PC-3 (cell line): ENCODE measurements at regions not wholly inside any gene's neighbourhood (a gene's known extent, or its start where the extent isn't known, plus 50 kb on each side); places are given as distances from the start of the nearest gene placed in this dataset.

ENCODE experiments used
- ATAC-seq: fragments of 200-7000 bp; cut with Tn5 transposase; 2 replicates; pipeline ENCODE4 v1.9.1; 2020; ENCODE audit warnings: mild to moderate bottlenecking, moderate library complexity
- BruUV-seq: library from RNA; stranded (reverse); fragments of 400-500 nt; replicated peaks from 2 replicates; lab custom pipeline; 2021; lab: Mats Ljungman, UMichigan
- CTCF ChIA-PET: fragments of 300-600 bp; sonication (Branson Sonifier 250); formaldehyde crosslinking; loops from one replicate; lab custom pipeline; 2022; ENCODE audit warnings: antibody characterized with exemption; lab: Charles Lee
- POLR2A ChIA-PET: fragments of 300-600 bp; sonication (Branson Sonifier 250); formaldehyde crosslinking; loops from one replicate; lab custom pipeline; 2022; ENCODE audit warnings: antibody characterized with exemption; ENCODE audit not compliant: unreplicated experiment; lab: Charles Lee
- DNase-seq: peaks from one replicate; pipeline ENCODE4 v3.0.0-alpha.2; 2015
- H2AFZ ChIP-seq: fragments of 300-600 bp; sonication (generic); 2 replicates; pipeline ENCODE4 v1.6.0; 2016; ENCODE audit warnings: antibody characterized with exemption, low read length
- H3F3A ChIP-seq: fragments of 300-600 bp; sonication (generic); one replicate; pipeline ENCODE4 v1.6.0; 2017; ENCODE audit warnings: antibody characterized with exemption, low read length, control low read depth, mild to moderate bottlenecking; ENCODE audit not compliant: unreplicated experiment
- H3K27ac ChIP-seq: fragments of 300-600 bp; sonication (generic); 2 replicates; pipeline ENCODE4 v1.5.1; 2016; ENCODE audit warnings: mild to moderate bottlenecking, low read length
- H3K27me3 ChIP-seq: fragments of 300-600 bp; sonication (generic); 2 replicates; pipeline ENCODE4 v1.6.1; 2016; ENCODE audit warnings: low read length, mixed read lengths
- H3K36me3 ChIP-seq: fragments of 300-600 bp; sonication (generic); 2 replicates; pipeline ENCODE4 v1.6.1; 2016; ENCODE audit warnings: low read depth, mixed run types, low read length, mixed read lengths
- H3K4me1 ChIP-seq: fragments of 300-600 bp; sonication (generic); 2 replicates; pipeline ENCODE4 v1.5.1; 2016; ENCODE audit warnings: low read length; ENCODE audit not compliant: insufficient read depth
- H3K4me2 ChIP-seq: fragments of 300-600 bp; sonication (generic); 2 replicates; pipeline ENCODE4 v1.6.0; 2016; ENCODE audit warnings: low read length
- H3K4me3 ChIP-seq: fragments of 300-600 bp; sonication (generic); 2 replicates; pipeline ENCODE4 v1.5.1; 2016; ENCODE audit warnings: mild to moderate bottlenecking, low read length, mixed read lengths
- H3K79me2 ChIP-seq: fragments of 300-600 bp; sonication (generic); 2 replicates; pipeline ENCODE4 v1.6.1; 2017; ENCODE audit warnings: low read length, mixed read lengths
- H3K9ac ChIP-seq: fragments of 300-600 bp; sonication (generic); 2 replicates; pipeline ENCODE4 v1.6.0; 2016; ENCODE audit warnings: mild to moderate bottlenecking, low read length
- H3K9me2 ChIP-seq: fragments of 300-600 bp; sonication (generic); replicated peaks from 2 replicates; pipeline ENCODE4 v1.6.1; 2016; ENCODE audit warnings: mixed run types, low read length, mixed read lengths
- H3K9me3 ChIP-seq: fragments of 300-600 bp; sonication (generic); 2 replicates; pipeline ENCODE4 v1.6.1; 2016; ENCODE audit warnings: low read length, mixed read lengths
- H4K20me1 ChIP-seq: fragments of 300-600 bp; sonication (generic); 2 replicates; pipeline ENCODE4 v1.6.1; 2016; ENCODE audit warnings: low read length, mixed read lengths
- EZH2 ChIP-seq: fragments of 300-600 bp; sonication (generic); IDR thresholded peaks from one replicate; pipeline ENCODE4 v1.6.1; 2017; ENCODE audit warnings: antibody characterized with exemption, mild to moderate bottlenecking, low read length; ENCODE audit not compliant: unreplicated experiment
- EZH2phosphoT487 ChIP-seq: fragments of 300-600 bp; sonication (generic); IDR thresholded peaks from 2 replicates; pipeline ENCODE4 v1.6.1; 2018; ENCODE audit warnings: mild to moderate bottlenecking, antibody characterized with exemption, low read length, borderline replicate concordance
- intact Hi-C: fragments of 100-400 bp; cut with micrococcal nuclease; formaldehyde crosslinking; loops from 2 replicates; pipeline ENCODE4 v1.9.0; 2023
- TF ChIP-seq, protein P1 (sequence below): fragments of 300-600 bp; sonication (generic); conservative IDR thresholded peaks from 2 replicates; pipeline ENCODE4 v1.5.1; 2017; ENCODE audit warnings: antibody characterized with exemption, low read depth, mild to moderate bottlenecking, low read length

DNA sequence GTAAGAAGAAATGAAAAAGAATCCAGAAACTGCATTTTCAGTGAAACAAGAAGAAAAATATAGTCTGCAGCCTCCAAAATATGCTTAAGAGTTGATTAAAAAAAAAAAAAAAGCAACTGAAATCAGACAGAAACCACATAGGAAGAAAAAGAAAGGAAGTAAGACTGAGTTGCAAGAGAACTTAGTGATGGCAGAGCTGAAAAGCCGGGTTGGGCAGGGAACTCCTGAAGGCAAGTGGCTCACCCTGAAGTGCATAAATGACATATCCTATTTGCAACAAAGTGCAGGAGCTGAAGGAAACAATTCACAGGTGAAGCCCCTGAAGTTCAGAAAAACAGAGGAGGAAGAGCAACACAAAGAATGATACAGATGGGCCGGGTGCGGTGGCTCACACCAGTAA is 108.8 kb upstream of the SLC25A36 start:
- Histone ChIP-seq H3K27ac (no peak overlapping the region), H2AFZ (no peak overlapping the region), H3K9ac (no peak overlapping the region), H3K4me2 (no peak overlapping the region), H3K79me2 (no peaks in the 10 kb centered on the region), H4K20me1 (no peaks in the 10 kb centered on the region), H3K4me3 (no peak overlapping the region), H3K36me3 (no peaks in the 10 kb centered on the region), H3F3A (no peaks in the 10 kb centered on the region), H3K4me1 (no peaks in the 10 kb centered on the region), H3K9me3 (no peaks in the 10 kb centered on the region), H3K27me3 (no peaks in the 10 kb centered on the region), H3K9me2 (no peaks in the 10 kb centered on the region)
- ChIA-PET CTCF (no interaction called here), POLR2A (interaction anchor here (0.7 kb wide), 1 partner anchor 964 kb away, joined by 6 read pairs; no protein-coding TSS in a partner anchor)
- ATAC-seq (no peak), DNase-seq (no peak)
- no peak for TF ChIP-seq EZH2
- no peak for TF ChIP-seq EZH2phosphoT487
- TF ChIP-seq, protein P1, sequence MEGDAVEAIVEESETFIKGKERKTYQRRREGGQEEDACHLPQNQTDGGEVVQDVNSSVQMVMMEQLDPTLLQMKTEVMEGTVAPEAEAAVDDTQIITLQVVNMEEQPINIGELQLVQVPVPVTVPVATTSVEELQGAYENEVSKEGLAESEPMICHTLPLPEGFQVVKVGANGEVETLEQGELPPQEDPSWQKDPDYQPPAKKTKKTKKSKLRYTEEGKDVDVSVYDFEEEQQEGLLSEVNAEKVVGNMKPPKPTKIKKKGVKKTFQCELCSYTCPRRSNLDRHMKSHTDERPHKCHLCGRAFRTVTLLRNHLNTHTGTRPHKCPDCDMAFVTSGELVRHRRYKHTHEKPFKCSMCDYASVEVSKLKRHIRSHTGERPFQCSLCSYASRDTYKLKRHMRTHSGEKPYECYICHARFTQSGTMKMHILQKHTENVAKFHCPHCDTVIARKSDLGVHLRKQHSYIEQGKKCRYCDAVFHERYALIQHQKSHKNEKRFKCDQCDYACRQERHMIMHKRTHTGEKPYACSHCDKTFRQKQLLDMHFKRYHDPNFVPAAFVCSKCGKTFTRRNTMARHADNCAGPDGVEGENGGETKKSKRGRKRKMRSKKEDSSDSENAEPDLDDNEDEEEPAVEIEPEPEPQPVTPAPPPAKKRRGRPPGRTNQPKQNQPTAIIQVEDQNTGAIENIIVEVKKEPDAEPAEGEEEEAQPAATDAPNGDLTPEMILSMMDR, result no peak
- intact Hi-C loops, result no loop called here
- no TSS peak for BruUV-seq

DNA sequence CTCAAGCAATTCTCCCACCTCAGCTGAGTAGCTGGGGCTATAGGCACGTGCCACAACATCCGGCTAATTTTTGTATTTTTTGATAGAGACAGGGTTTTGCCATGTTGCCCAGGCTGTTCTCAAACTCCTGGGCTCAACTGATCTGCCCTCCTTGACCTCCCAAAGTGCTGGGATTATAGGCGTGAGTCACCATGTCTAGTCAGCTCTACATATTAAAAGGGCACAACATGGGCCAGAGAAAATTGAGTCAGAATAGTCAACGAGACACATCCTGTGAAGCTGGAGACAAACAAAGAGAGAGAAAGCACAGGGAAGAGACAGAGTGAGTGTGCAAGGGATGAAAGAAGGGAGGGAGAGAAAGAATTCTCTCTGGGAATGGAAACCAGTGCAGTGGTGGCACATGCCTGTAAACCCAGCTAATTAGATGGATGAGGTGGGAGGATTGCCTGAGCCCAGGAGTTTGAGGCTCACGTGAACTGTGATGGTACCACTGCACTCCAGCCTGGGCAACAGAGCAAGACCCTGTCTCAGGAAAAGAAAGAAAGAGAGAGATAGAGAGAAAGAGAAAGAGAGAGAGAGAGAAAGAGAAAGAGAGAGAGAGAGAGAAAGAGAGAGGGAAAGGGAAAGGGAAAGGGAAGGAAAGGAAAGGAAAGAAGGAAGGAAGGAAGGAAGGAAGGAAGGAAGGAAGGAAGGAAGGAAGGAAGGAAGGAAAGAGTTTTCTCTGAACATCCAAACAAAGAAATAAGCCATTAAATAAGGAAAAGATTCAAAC is 107.2 kb upstream of the SLC25A36 start:
- no peaks in the 10 kb centered on the region for H3K9me3 ChIP-seq

More for the DNA sequence above, 107.2 kb upstream of the SLC25A36 start:
- Histone ChIP-seq H3F3A (no peaks in the 10 kb centered on the region), H3K79me2 (no peaks in the 10 kb centered on the region), H3K9me2 (no peaks in the 10 kb centered on the region), H3K27me3 (no peaks in the 10 kb centered on the region), H2AFZ (no peak overlapping the region), H4K20me1 (no peaks in the 10 kb centered on the region), H3K36me3 (no peaks in the 10 kb centered on the region), H3K9ac (no peak overlapping the region), H3K4me3 (no peak overlapping the region), H3K4me2 (no peak overlapping the region), H3K27ac (no peak overlapping the region), H3K4me1 (no peaks in the 10 kb centered on the region)
- BruUV-seq, result no TSS peak
- CTCF ChIA-PET, result no interaction called here
- no peak for TF ChIP-seq EZH2
- TF ChIP-seq, protein P1, result no peak
- no peak for TF ChIP-seq EZH2phosphoT487
- POLR2A ChIA-PET, result no interaction called here
- DNase-seq (peak; percentile 51), ATAC-seq (no peak)
- intact Hi-C loops, result no loop called here
